Islet precursor cell (in vitro differentiated cells): ENCODE measurements at regions not wholly inside any gene's neighbourhood (a gene's known extent, or its start where the extent isn't known, plus 50 kb on each side); places are given as distances from the start of the nearest gene placed in this dataset.
A peak's percentile ranks its signal among the peaks of the same experiment; 100 is the strongest.
"Not testable (repeated sequence)": the region's sequence is repeated elsewhere in the genome, so short reads cannot be mapped to it uniquely, and the experiment has no call there.

Source experiments
- DNase-seq: peaks from one replicate; pipeline ENCODE4 v3.0.0-alpha.2; 2018

DNA sequence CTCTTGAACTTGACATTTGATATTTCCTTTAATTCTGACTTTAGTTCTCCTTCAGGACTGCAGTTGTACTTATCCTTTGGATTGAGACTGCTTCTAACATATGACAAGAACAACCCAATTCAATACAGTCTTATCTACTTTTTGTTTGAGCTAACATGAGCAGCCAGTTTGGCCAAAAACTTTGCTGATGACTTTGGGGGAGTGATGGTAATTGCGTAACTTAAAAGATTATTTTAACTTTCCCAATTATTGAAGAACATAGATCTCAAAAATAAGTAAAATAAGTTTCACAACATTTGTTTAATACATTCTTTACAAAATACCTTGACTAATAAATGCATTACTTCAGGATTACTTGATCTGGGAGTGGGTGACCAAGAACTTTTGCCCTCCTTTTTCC, 1311.1 kb upstream of the NRXN1 start:
- no peak for DNase-seq

DNA sequence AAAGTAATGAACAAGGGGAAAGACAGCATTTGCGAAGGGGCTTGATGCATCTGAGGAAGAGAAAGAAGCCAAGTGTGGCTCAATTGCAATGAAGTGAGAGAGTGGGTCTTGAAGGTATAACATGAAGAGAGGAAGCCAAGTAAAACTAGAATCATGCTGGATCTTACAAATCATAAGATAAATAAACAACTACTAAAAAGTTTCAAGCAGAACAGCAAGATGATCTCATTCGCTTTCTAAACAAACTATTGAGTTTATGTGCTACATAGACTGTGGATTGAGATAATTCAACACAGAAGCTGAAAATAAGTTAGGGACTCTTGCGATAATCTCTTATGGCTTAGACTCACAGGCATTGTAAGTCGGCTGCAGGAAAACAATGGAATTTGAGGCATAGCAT, 1310.5 kb upstream of the NRXN1 start:
- DNase-seq, result no peak

DNA sequence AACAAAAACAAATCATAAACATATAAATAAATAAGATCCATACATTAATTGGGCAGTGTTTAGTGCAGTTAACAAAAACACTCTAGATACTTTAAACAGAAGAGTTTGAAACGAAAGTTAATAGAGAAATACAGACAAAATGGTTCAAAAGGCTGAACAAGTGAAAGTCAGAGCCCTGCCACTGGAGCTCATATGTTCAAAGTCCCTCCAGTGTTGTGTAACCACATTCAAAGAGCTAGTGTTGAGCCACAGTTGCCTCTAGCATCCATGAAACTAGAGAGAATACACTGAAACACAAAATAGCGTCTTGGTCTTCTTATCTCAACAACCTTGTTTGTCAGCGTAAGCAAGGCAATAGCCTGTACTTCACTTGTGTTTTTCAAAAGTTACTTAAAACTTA, 1309.8 kb upstream of the NRXN1 start:
- no peak for DNase-seq

DNA sequence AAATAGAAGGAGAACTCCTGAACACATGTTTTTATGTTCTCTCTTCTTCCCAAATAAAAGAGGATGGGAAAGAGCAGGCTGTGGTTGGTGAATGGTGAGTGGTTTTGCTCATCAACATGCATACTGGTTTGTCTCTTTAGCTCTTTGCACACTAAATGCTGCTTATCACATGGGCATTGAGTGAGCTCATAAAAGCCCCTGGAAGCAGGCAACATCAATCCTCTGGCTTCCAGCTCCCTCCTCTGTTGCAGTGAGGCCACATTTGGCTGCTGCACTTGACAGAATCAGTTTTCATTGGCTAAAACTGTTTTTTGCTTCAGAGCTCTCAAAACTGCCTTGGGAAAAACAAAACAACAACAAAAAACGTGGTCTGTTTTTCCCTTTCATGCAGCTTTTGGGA, 1308.2 kb upstream of the NRXN1 start:
- DNase-seq, result peak; percentile 83

GRCh38 chr2:52337786-52338185, 1305.9 kb upstream of the NRXN1 start:
- peak; percentile 64 for DNase-seq

- DNase-seq, result peak; percentile 74
These were observed 1305.0 kb upstream of the NRXN1 start for GRCh38 chr2:52336951-52337350.

GRCh38 chr2:52335727-52336126, 1303.8 kb upstream of the NRXN1 start:
- DNase-seq, result no peak

DNA sequence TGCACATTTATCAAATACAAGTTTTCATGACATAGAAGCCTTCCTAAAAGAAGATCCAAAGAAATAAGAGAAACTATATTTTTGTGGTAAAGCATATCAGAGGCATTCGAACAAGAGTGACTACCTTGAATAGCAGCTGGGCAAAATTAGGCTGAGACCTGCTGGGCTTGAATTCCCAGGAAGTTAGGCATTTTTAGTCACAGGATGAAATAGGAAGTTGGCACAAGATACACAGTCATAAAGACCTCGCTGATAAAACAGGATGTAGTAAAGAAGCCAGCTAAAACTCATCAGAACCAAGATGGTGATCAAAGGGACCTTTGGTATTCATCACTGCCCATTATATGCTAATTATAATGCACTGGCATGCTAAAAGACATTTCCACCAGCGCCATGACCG, 1302.3 kb upstream of the NRXN1 start:
- no peak for DNase-seq

DNA sequence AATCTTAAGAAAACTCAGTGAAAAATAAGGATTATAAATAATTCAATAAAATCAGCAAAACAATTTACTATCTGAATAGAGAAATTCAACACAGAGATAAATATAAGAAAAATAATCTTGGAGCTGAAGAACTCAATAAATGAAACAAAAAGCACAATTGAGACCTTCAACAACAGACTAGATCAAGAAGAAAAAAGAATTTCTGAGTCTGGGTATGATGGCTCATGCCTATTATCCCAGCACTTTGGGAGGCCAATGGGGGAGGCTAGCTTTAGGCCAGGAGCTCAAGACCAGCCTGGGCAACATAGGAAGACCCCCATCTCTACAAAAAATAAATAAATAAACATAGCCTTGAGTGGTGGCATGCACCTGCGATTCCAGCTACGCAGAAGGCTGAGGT, 1295.7 kb upstream of the NRXN1 start:
- no peak for DNase-seq

DNA sequence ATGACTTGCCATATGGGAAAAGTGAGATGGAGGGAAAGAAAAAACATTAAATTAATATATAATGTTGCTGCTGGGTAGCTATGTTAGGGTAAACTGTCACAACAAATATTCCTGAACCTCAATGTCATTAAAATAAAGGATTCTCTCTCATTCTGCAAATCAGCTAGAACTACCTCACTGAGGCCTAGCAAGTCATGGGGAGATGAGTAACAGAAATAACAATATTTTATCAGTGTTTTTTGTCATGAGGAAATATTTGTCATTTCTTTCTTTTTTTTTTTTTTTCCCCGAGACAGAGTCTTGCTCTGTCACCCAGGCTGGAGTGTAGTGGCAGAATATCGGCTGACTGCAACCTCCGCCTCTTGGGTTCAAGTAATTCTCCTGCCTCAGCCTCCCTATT, 1282.3 kb upstream of the NRXN1 start:
- no peak for DNase-seq

DNA sequence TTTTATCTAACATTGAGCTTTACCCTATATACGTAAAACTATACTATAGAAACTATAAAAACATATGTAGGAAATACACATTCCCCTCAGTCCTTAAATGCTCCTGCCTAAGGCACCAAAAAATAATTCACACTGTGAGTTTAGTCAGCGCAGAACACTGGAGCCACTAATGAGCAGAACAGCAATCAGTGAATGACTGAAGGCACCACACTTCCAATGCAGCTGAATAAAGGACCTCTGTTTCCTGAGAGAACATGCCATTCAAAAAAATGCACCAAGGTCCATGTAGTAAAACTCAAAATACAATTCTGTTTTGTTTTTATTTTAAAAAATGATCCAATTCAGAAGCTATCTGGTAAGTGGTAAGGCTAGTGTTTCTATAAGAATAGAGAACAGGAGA, 1280.6 kb upstream of the NRXN1 start:
- DNase-seq, result peak; percentile 56

DNA sequence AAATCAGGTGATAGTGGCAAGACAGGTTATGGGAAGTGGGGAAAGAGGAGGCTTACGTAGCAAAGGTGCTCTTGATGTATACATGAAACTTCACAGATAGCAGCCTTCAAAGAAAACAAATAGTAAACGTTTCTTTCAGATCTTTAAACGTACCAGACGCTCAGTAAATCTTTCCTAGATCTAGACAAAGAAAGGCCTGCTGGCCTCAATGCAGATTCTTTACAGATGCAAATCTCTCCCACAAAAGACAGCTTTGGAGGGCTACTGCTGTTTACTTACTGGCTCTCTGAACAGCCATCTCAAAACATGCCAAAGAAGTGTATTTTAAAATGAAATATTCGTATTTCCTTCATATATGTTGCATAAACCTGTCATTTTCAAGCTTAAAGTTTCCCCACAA, 1279.9 kb upstream of the NRXN1 start:
- DNase-seq, result peak; percentile 57

DNA sequence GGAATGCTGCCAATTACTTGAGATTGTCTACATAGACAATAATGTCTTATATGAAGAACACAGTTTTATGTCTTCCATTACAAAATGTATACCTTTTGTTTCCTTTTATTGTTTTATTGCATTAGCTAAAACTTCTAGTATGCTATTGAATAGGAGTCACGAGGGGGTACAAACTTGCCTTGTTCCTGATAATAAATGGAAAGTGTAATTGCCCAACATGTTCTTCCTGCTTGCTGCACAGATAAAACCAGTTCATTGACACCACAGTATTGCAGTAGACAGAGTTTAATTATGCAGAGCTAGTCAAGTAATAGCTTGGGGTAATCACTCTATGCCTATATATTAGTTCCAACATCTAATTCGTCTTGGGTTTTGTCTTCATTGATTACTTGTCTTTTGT, 1276.2 kb upstream of the NRXN1 start:
- DNase-seq, result no peak

DNA sequence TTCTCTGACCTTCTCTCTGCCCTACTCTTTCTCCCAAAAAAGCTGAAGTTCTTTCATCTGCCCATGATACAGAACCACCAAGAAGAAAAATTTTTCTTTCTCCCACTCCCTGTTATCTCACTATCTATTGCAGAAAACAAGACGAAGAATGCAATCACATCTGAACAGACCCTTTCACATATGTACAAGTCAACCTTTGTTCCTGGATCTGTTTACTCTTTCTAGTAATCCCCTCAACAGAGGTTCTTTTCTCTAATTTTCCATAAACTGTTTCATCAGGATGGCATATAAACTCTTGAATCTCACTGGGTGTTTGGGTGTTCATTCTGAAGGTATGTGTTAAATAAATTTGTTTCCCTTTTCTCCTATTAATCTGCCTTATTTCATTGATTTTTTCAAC, 1262.7 kb upstream of the NRXN1 start:
- DNase-seq, result no peak

DNA sequence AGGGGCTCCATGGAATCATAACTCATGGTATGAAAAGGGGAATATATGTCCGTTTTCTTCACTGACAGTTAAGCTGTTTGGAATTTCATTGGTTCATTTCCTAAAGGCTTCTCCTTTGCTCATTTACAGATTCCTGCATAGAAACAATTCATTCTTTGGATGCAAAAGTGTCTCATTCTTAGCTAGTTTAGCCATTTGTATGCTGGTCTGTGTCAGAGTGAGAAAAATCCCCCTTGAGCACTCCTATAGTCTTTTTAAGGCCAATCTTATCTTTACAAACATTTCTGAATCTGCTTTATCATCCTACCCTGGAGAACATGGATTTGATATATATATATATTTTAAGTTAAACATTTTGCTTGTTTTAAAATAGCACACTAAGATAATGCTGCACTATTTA, 1260.9 kb upstream of the NRXN1 start:
- no peak for DNase-seq

DNA sequence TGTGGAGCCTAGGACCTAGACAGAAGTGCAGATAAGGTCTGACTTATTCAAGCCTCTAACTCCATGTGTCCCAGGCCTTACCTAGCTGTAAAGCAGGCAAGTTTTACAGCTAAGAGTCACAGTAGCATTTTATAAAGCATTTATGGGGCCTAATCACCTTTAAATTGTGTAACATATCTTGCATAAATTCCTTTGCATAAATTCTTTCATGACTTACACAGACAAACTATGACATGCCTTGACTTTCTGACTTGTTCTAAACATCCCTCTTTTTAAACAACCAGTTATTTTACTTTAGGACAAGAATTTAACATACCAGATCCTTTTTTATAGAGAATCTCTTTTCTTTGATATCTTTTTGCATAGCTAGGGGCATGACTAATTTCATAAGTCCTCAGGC, 1257.8 kb upstream of the NRXN1 start:
- no peak for DNase-seq

DNA sequence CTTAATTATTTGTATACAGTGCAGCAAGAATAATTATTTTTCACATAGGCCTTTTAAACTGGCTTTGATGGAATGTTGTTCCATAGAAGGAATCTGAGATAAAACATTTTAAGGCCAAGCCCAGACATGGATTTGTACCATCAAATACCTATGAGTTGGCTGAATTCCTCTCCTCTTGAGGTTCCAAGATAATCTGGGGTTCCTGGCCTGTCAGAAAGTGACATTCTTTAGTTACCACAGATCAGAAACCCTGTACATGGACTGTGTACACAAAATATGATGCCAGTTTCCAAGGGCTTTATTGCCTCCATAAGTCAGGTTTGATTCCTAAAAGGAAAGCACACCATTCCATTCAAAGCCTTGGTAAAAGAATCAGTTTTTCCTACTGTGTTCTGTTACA, 1256.7 kb upstream of the NRXN1 start:
- DNase-seq, result no peak

DNA sequence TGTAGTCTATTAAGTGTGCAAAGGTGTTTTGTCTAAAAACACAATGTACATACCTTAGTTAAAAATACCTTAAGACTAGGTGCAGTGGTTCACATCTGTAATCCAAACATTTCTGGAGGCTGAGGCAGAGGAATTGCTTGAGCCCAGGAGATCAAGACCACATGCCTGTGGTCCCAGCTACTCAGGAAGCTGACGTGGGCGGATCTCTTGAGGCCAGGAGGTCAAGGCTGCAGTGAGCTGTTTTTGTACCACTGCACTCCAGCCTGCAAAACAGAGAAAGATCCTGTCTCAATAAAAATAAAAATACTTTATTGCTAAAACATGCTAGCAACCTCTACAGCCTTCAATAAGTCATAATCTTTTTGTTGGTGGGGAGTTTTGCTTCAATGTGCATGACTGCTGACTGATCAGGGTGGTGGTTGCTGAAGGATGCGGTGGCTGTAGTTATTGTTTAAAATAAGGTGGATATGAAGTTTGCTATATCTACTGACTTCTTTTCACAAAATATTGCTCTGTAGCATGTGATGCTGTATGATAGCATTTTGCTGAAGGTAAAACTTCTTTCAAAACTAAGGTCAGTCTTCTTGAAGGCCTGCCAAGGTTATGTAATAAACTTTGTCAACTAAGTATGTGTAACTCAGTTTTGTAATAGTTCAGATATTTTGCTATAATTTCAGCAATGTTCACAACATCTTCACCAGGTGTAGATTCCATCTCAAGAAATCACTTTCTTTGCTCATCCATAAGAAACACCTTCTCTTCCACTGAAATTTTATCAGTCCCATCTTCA, 1238.0 kb upstream of the NRXN1 start:
- DNase-seq, result no peak

- no peak for DNase-seq
These were observed 1233.0 kb upstream of the NRXN1 start for GRCh38 chr2:52264911-52265310.

DNA sequence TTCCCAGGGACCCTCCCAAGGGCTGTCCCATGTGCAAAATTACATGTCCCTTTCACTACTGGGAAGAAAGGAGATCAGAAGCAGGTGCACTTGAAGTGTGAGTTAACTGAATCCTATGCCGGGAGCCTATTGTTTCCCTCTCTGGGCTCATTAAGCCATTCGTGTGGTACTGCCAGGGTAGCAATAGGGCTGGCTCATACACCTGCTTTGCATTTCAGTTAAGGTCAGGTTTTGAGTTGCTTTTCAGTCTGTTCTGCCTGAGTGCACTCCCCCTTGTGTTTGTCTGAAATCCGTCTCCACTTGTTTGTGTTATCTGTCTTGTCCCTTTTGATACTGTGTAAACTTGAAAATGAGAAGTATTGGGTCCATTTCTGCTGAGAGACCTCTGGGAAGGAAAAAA, 1232.6 kb upstream of the NRXN1 start:
- no peak for DNase-seq

GRCh38 chr2:52260904-52261303, 1229.0 kb upstream of the NRXN1 start:
- no peak for DNase-seq

DNA sequence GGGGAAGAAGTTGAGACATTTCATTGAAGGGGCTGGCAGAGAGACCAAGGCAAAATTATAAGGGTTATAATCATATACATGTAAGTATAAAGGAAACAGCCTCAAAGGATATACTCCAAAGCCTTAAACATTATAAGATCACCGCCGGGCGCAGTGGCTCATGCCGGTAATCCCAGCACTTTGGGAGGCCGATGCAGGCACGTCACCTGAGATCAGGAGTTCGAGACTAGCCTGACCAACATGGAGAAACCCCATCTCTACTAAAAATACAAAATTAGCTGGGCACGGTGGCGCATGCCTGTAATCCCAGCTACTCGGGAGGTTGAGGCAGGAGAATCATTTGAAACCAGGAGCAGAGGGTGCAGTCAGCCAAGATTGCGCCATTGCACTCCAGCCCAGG, 1227.0 kb upstream of the NRXN1 start:
- not testable (repeated sequence) for DNase-seq

GRCh38 chr2:52258038-52258437, 1226.1 kb upstream of the NRXN1 start:
- no peak for DNase-seq

DNA sequence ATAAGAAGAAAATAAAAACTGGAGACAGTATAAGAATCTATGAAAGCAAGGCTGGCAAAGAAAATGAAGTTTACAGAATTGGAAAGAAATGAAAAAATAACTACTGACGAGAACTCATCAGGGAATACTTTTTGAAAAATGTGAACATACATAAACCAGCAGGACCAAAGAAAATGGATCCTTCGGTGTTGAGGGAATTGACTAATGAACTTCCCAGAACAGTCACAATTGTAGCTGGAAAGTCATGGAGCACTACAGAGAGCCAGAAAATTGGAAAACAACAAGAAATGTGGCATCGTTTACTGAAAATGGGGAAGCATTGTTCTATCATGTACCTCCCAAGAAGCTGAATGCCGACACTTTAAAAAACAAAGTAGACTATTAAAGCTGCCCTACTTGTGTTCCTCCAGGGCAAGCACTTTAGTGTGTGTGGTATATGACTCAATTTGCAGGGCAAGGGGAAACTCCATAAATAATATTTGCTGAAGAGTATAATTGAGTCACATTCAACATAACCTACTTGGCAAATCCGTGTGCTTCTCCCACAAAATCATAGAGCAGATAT, 1221.6 kb upstream of the NRXN1 start:
- no peak for DNase-seq

DNA sequence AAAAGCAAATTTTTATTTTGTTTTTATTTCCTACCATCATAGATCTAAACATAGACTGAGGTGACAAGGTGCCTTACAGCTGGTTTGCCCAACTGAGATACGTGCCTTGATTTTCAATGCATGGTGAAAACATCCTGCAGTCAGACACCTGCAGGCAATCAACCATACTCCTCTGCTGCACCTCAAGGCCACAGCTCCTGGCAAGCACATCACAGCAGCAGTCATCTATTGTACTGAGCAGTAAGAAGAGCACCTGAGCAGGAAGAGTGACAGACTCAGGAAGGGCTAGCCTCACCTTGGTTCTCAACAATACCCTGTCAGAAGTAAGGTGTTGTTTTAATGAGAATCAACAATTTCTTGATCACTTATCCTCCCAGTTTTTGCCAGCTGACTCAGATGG, 1206.8 kb upstream of the NRXN1 start:
- no peak for DNase-seq
